Neuronal stem cell (in vitro differentiated cells): ENCODE measurements at regions not wholly inside any gene's neighbourhood (a gene's known extent, or its start where the extent isn't known, plus 50 kb on each side); places are given as distances from the start of the nearest gene placed in this dataset.

Experiments
- DNase-seq: peaks from one replicate; pipeline ENCODE4 v3.0.0-alpha.2; 2013; ENCODE audit warnings: low spot score
- H2AFZ ChIP-seq: one replicate; pipeline ENCODE4 v1.6.1; 2013; ENCODE audit warnings: mild to moderate bottlenecking, low read length, inconsistent platforms
- H2AK5ac ChIP-seq: 2 replicates; pipeline ENCODE4 v1.6.1; 2013; ENCODE audit warnings: low read depth, mild to moderate bottlenecking, inconsistent platforms, low read length, moderate library complexity, mixed read lengths
- H2BK120ac ChIP-seq: 2 replicates; pipeline ENCODE4 v1.6.1; 2013; ENCODE audit warnings: low read depth, mild to moderate bottlenecking, inconsistent platforms, low read length, moderate library complexity, mixed read lengths
- H2BK12ac ChIP-seq: one replicate; pipeline ENCODE4 v1.6.1; 2013; ENCODE audit warnings: low read length, inconsistent platforms
- H2BK15ac ChIP-seq: 2 replicates; pipeline ENCODE4 v1.6.1; 2013; ENCODE audit warnings: mild to moderate bottlenecking, low read length, inconsistent platforms, mixed read lengths
- H2BK5ac ChIP-seq: one replicate; pipeline ENCODE4 v1.6.1; 2013; ENCODE audit warnings: inconsistent platforms, mild to moderate bottlenecking, low read length, moderate library complexity
- H3K14ac ChIP-seq: one replicate; pipeline ENCODE4 v1.6.1; 2013; ENCODE audit warnings: low read length, inconsistent platforms
- H3K18ac ChIP-seq: 2 replicates; pipeline ENCODE4 v1.6.1; 2013; ENCODE audit warnings: low read length, inconsistent platforms
- H3K23ac ChIP-seq: 2 replicates; pipeline ENCODE4 v1.6.1; 2013; ENCODE audit warnings: low read depth, mild to moderate bottlenecking, mixed read lengths, low read length, inconsistent platforms; ENCODE audit not compliant: poor library complexity
- H3K27ac ChIP-seq: replicated peaks from 3 replicates; pipeline ENCODE4 v1.5.1; 2013; ENCODE audit warnings: low read length, inconsistent platforms
- H3K27me3 ChIP-seq, 3 experiments: 2 replicates each; pipeline ENCODE4 v1.6.1; 2013; ENCODE audit warnings: low read length in 3 of 3, mild to moderate bottlenecking in 2 of 3, inconsistent platforms in 1 of 3, low read depth in 1 of 3, mixed read lengths in 1 of 3, moderate library complexity in 1 of 3; ENCODE audit not compliant: control insufficient read depth in 3 of 3, insufficient read depth in 3 of 3
- H3K36me3 ChIP-seq, 2 donors: replicated peaks in 1 of 2; 2 replicates each; pipeline ENCODE4 v1.6.1; 2013; ENCODE audit warnings: low read length in 2 of 2; ENCODE audit not compliant: control insufficient read depth in 2 of 2, insufficient read depth in 2 of 2
- H3K4ac ChIP-seq: 2 replicates; pipeline ENCODE4 v1.6.1; 2013; ENCODE audit warnings: inconsistent platforms, mild to moderate bottlenecking, low read length, moderate library complexity
- H3K4me1 ChIP-seq, 2 donors: 1 replicate in 1 of 2; 2 replicates in 1 of 2; pipeline ENCODE4 v1.6.1; 2013; ENCODE audit warnings: low read length in 2 of 2, low read depth in 1 of 2; ENCODE audit not compliant: control insufficient read depth in 2 of 2, insufficient read depth in 1 of 2
- H3K4me2 ChIP-seq: one replicate; pipeline ENCODE4 v1.6.1; 2013; ENCODE audit warnings: mild to moderate bottlenecking, low read length, inconsistent platforms; ENCODE audit not compliant: insufficient read depth, poor library complexity, severe bottlenecking
- H3K4me3 ChIP-seq, 2 donors: 2 replicates each; pipeline ENCODE4 v1.5.1; 2013; ENCODE audit warnings: low read length in 2 of 2, mild to moderate bottlenecking in 2 of 2, inconsistent platforms in 1 of 2, moderate library complexity in 1 of 2
- H3K79me1 ChIP-seq: one replicate; pipeline ENCODE4 v1.6.1; 2013; ENCODE audit warnings: low read depth, mild to moderate bottlenecking, inconsistent platforms, low read length, moderate library complexity
- H3K9ac ChIP-seq: one replicate; pipeline ENCODE4 v1.6.1; 2013; ENCODE audit warnings: mild to moderate bottlenecking, low read depth, low read length, inconsistent platforms; ENCODE audit not compliant: poor library complexity
- H3K9me3 ChIP-seq, 2 donors: replicated peaks in 1 of 2; 2 replicates each; pipeline versions ENCODE3 to v1.6.1; 2013; ENCODE audit warnings: low read length in 2 of 2, mild to moderate bottlenecking in 2 of 2, inconsistent platforms in 1 of 2, low read depth in 1 of 2, mixed read lengths in 1 of 2, moderate library complexity in 1 of 2; ENCODE audit not compliant: control insufficient read depth in 2 of 2, insufficient read depth in 1 of 2
- H4K8ac ChIP-seq: one replicate; pipeline ENCODE4 v1.6.1; 2013; ENCODE audit warnings: low read depth, mild to moderate bottlenecking, inconsistent platforms, low read length, moderate library complexity
- H4K91ac ChIP-seq: one replicate; pipeline ENCODE4 v1.6.1; 2013; ENCODE audit warnings: low read length, low read depth, mild to moderate bottlenecking, inconsistent platforms; ENCODE audit not compliant: poor library complexity
- WGBS, 2 donors: extraction: QIAGEN DNeasy Blood & Tissue Kit; methylation state at CpG; one replicate each; pipeline ENCODE4 v1.1.7; 2013; ENCODE audit warnings: missing lambda C conversion rate in 2 of 2, mixed read lengths in 1 of 2; ENCODE audit not compliant: insufficient read length in 2 of 2, insufficient replicate concordance in 1 of 2; ENCODE audit errors: extremely low coverage in 2 of 2; 5-methylcytosine and 5-hydroxymethylcytosine counted together

DNA sequence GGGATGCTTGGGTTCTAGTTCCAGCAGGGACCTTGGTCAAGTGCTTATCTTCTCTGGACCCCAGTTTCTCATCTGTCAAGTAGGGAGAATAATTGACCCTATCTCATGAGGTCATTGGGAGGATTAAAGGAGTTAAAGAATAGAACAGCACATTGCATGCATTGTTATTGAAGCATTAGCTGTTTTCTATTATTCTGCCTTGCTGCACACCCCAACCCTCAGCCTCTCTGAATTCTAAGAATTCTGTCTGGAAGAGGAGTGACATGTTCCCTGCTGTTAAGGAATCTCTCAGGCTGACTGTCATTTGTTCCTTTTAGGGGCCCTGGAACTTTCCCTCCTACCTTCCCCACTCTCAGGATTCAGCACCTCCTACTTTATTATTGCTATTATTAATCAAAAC is 73.9 kb downstream of the NENF start:
- DNase-seq, result peak; percentile 70
- H3K23ac ChIP-seq, result no peak overlapping the region
- no peak overlapping the region for H3K18ac ChIP-seq
- H3K79me1 ChIP-seq, result no peaks in the 10 kb centered on the region
- H2AK5ac ChIP-seq, result no peak overlapping the region
- no peak overlapping the region for H4K8ac ChIP-seq
- no peak overlapping the region for H2BK15ac ChIP-seq
- H3K9me3 ChIP-seq, result peaks cover 2 to 3% of the 10 kb centered on the region in 2 donors
- H3K27ac ChIP-seq, result no peak overlapping the region
- no peak overlapping the region for H2BK5ac ChIP-seq
- no peaks in the 10 kb centered on the region for H3K36me3 ChIP-seq
- no peak overlapping the region for H3K4me3 ChIP-seq
- H3K14ac ChIP-seq, result no peak overlapping the region
- H4K91ac ChIP-seq, result no peak overlapping the region
- no peak overlapping the region for H3K4me2 ChIP-seq
- H3K4ac ChIP-seq, result no peak overlapping the region
- H3K9ac ChIP-seq, result no peak overlapping the region
- H2BK120ac ChIP-seq, result no peak overlapping the region
- no peak overlapping the region for H2AFZ ChIP-seq
- peaks cover 0 to 9% (median 0%) of the 10 kb centered on the region in 3 experiments for H3K27me3 ChIP-seq
- H2BK12ac ChIP-seq, result no peak overlapping the region
- peaks cover 12 to 16% of the 10 kb centered on the region in 2 donors for H3K4me1 ChIP-seq

DNA sequence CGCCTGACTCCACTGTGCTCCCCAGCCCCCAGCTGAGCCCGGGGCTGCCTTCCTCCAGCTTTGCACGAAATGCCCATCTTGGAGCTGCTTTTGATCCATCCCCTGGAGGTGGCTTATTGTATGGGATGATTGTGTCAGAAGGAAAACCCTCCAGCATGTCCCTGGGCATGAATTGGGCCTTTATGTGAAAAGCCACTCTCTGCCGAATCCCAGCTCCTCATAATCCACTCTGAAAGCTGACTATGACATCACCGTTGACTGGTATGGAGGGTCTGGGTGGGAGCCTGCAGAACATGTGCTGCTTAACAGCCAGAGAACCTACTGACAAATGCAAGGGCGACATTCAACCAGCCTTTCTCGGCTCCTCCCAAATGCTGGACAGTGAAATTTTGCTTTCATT is 74.6 kb downstream of the NENF start:
- no peak overlapping the region for H2BK120ac ChIP-seq
- no peak overlapping the region for H2BK12ac ChIP-seq
- DNase-seq, result no peak
- no CpG with 5 or more reads among the region's 7 CpGs for WGBS, 2 donors
- H2BK15ac ChIP-seq, result no peak overlapping the region
- no peak overlapping the region for H4K8ac ChIP-seq
- H3K18ac ChIP-seq, result peak overlapping the region; percentile 31
- H3K27ac ChIP-seq, result no peak overlapping the region
- no peaks in the 10 kb centered on the region for H3K36me3 ChIP-seq
- peaks cover 0 to 3% of the 10 kb centered on the region in 2 donors for H3K9me3 ChIP-seq
- H3K14ac ChIP-seq, result no peak overlapping the region
- no peak overlapping the region for H3K23ac ChIP-seq
- H3K4ac ChIP-seq, result no peak overlapping the region
- H3K4me1 ChIP-seq, result peaks cover 10 to 16% of the 10 kb centered on the region in 2 donors
- no peak overlapping the region for H3K4me2 ChIP-seq
- no peaks in the 10 kb centered on the region for H3K79me1 ChIP-seq
- H4K91ac ChIP-seq, result no peak overlapping the region
- no peak overlapping the region for H2AFZ ChIP-seq
- H3K4me3 ChIP-seq, result no peak overlapping the region
- H3K27me3 ChIP-seq, result peaks cover 0 to 11% (median 0%) of the 10 kb centered on the region in 3 experiments
- no peak overlapping the region for H3K9ac ChIP-seq
- H2BK5ac ChIP-seq, result no peak overlapping the region
- no peak overlapping the region for H2AK5ac ChIP-seq

DNA sequence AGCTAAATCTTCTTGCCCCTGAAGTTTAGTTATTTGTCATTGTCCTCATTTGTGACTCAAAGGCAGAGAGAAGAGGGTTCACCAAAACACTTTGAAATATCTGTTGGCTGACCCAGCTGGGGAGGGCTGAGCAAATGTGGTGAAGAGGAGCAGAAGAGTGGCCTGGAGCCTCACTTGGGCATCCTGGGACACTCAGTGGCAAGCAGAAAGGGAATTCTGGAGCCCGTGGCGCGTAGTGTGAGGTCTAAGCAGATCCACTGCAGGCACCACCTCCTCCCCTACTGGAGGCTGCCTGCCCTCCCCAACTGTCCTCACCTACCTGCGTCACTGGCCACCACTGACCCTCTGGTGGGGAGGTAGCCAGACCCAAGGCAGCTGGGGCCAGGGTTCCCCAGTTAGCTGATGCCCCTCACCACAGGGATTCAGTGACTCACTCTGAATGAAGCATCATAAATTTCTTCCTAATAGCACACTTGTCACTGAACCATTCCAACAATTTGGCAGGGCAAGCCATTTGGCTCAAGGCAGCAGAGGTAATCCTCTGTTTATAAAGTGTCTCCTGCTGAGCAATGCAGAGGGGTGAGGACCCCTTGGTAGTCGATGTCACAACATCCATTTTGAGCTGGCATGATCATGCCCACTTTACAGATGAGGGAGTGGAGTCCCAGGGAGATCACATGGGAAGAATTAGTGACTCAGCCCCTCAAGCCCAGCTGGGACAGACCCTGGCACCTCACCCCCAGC is 80.3 kb downstream of the NENF start:
- no peak for DNase-seq
- no peaks in the 10 kb centered on the region for H3K79me1 ChIP-seq
- H3K4ac ChIP-seq, result no peak overlapping the region

DNA sequence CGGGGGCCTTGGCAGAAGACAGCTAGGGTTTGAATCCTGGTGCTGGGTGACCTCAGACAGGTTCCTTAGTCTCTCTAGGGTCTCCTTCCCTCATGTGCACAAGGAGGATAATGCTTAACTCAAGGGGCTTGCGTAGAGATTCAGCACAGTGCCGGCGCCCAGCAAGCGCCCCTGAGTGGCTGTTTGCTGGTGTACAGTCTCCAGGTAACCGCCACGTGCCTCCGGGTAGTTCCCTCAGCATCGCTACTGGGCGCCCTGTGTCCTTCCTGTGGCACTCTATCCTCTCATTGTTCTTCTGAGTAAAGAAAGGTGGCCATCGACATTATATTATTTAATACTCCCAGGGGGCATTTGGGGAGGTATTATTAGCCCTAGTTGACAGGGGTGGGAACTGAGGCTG is 80.9 kb downstream of the NENF start:
- H2BK120ac ChIP-seq, result no peak overlapping the region
- peak overlapping the region; percentile 46 for H2BK15ac ChIP-seq
- no peak overlapping the region for H3K4ac ChIP-seq
- H3K4me1 ChIP-seq, result peaks cover 7 to 13% of the 10 kb centered on the region in 2 donors
- H4K8ac ChIP-seq, result no peak overlapping the region
- no peak overlapping the region for H2BK5ac ChIP-seq
- peak overlapping the region; percentile 31 for H3K23ac ChIP-seq
- H3K27ac ChIP-seq, result no peak overlapping the region
- no CpG with 5 or more reads among the region's 11 CpGs for WGBS, 2 donors
- H4K91ac ChIP-seq, result no peak overlapping the region
- H3K14ac ChIP-seq, result no peak overlapping the region
- no peaks in the 10 kb centered on the region for H3K36me3 ChIP-seq
- DNase-seq, result no peak
- H3K79me1 ChIP-seq, result no peaks in the 10 kb centered on the region
- H2AK5ac ChIP-seq, result peak overlapping the region; percentile 60
- no peak overlapping the region for H2AFZ ChIP-seq
- H3K9me3 ChIP-seq, result peaks cover 0 to 3% of the 10 kb centered on the region in 2 donors
- peak overlapping the region; percentile 39 for H3K18ac ChIP-seq
- H3K4me2 ChIP-seq, result no peak overlapping the region
- H3K4me3 ChIP-seq, result no peak overlapping the region
- H3K27me3 ChIP-seq, result peaks cover 3 to 26% (median 24%) of the 10 kb centered on the region in 3 experiments
- H2BK12ac ChIP-seq, result no peak overlapping the region
- no peak overlapping the region for H3K9ac ChIP-seq

More for the DNA sequence above, 80.3 kb downstream of the NENF start:
- H2BK15ac ChIP-seq, result peak overlapping the region; percentile 46
- no peak overlapping the region for H3K14ac ChIP-seq
- H2AK5ac ChIP-seq, result peak overlapping the region; percentile 60
- H4K8ac ChIP-seq, result no peak overlapping the region
- H2BK5ac ChIP-seq, result no peak overlapping the region
- peaks cover 0 to 3% of the 10 kb centered on the region in 2 donors for H3K9me3 ChIP-seq
- H3K23ac ChIP-seq, result peak overlapping the region; percentile 76
- H3K4me2 ChIP-seq, result no peak overlapping the region
- H3K27ac ChIP-seq, result no peak overlapping the region
- H2BK120ac ChIP-seq, result no peak overlapping the region
- no peak overlapping the region for H2AFZ ChIP-seq
- H3K9ac ChIP-seq, result no peak overlapping the region
- no peak overlapping the region for H3K4me3 ChIP-seq
- H4K91ac ChIP-seq, result no peak overlapping the region
- peak overlapping the region; percentile 50 for H2BK12ac ChIP-seq
- WGBS, 2 donors, result no CpG with 5 or more reads among the region's 5 CpGs
- no peaks in the 10 kb centered on the region for H3K36me3 ChIP-seq
- peaks cover 5 to 11% of the 10 kb centered on the region in 2 donors for H3K4me1 ChIP-seq
- H3K27me3 ChIP-seq, result peaks cover 3 to 24% (median 24%) of the 10 kb centered on the region in 3 experiments
- peak overlapping the region; percentile 65 for H3K18ac ChIP-seq
